ENCODE measurements at regions not wholly inside any gene's neighbourhood (a gene's known extent, or its start where the extent isn't known, plus 50 kb on each side); places are given as distances from the start of the nearest gene placed in this dataset.

DNA sequence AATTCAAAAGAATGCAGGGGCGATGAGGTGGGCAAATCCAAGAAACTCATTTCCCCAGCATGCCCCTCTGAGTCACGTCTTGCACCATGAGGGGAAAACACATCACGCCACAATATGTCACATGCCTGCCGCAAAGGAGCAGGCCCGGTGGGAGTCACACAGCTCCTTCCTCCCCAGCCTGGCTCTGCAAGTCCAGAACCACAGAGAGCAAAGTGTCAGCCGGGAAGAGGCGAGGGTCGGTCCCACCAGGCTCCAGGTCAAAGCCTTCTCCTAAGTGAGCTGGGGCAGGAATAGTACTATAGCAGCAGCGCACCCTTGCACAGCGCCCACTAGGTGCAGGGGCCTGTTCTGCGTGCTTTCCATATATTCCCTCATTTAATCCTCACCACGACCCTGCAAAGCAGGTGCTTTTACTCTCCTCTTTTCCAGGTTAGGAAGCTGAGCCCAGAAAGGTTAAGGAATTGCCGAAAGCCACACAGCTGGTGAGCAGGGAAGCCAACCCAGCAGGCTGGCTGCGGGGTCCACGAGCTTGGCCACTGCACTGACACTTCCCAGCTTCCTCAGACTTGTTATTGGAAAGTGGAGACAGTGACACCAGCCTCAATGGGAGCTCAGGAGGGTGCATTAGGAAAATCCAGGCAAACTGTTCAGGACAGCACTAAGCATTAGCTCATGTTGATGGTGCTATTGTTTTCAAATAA lies 94.0 kb upstream of the ZMIZ1 start (continued):
- TF ChIP-seq SP1 (IDR thresholded peaks at IDR 0.05; ENCODE audit: low read depth) (no peak), ZFX (IDR thresholded peaks at IDR 0.05) (no peak)

DNA sequence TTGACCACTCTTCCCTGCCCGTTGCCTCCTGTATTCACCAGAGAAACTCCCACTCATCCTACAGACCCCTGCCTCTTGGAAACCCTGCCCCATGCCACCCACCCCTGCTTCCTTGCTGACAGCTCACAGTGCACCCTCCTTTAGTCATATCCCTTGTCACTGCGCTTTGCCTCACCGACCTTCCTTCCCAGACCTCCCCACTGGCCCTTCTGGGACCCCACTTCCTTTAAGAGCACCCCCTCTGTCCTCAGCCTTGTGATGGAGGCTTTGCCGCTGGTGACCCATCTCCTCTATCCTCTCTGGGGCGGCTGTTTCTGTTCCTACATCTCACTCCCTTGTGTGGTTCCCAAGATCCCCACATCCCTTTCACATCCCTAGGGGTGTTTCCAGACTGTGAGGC lies 92.8 kb upstream of the ZMIZ1 start:
- TF ChIP-seq YY1 (IDR thresholded peaks at IDR 0.05; ENCODE audit: extremely low read depth, insufficient replicate concordance, low read depth, low read length) = no peak
- no peak for TF ChIP-seq EZH2phosphoT487 (IDR thresholded peaks at IDR 0.05; ENCODE audit: borderline replicate concordance)
- no peak for TF ChIP-seq FOSL1 (IDR thresholded peaks at IDR 0.05; ENCODE audit: low read depth)
- TF ChIP-seq, protein P1, sequence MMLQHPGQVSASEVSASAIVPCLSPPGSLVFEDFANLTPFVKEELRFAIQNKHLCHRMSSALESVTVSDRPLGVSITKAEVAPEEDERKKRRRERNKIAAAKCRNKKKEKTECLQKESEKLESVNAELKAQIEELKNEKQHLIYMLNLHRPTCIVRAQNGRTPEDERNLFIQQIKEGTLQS (IDR thresholded peaks at IDR 0.05) = no peak
- TF ChIP-seq EGR1 (IDR thresholded peaks at IDR 0.05; ENCODE audit: low read depth) = no peak
- TF ChIP-seq RAD21 (IDR thresholded peaks at IDR 0.05; ENCODE audit: low read depth) = no peak
- no peak for TF ChIP-seq POLR2A (IDR thresholded peaks at IDR 0.05; ENCODE audit: borderline replicate concordance, extremely low read depth, insufficient read depth, insufficient read length)
- Histone ChIP-seq H3K4me2 (ENCODE audit: low read length) (no peak overlapping the region), H2AFZ (ENCODE audit: low read depth, low read length, poor library complexity, severe bottlenecking) (no peak overlapping the region), H3K36me3 (ENCODE audit: control insufficient read depth in 1 of 2, insufficient read depth in 2 of 2, low read length in 2 of 2) (no peaks in the 10 kb centered on the region), H3K4me1 (ENCODE audit: control insufficient read depth in 1 of 2, insufficient read depth in 2 of 2, low read length in 2 of 2) (peaks cover 30 to 48% of the 10 kb centered on the region in 2 experiments), H3K27me3 (ENCODE audit: insufficient read depth, low read length) (no peaks in the 10 kb centered on the region), H4K20me1 (ENCODE audit: insufficient read depth) (no peaks in the 10 kb centered on the region), H3K4me3 (replicated peaks in 1 of 2; ENCODE audit: low read depth in 1 of 2, low read length in 2 of 2) (no peak overlapping the region), H3K27ac (ENCODE audit: low read depth, low read length) (no peak overlapping the region), H3K9me3 (ENCODE audit: control insufficient read depth in 1 of 2, insufficient read depth in 1 of 2, low read depth in 1 of 2, low read length in 2 of 2) (no peaks in the 10 kb centered on the region), H3K9ac (ENCODE audit: low read length) (no peak overlapping the region), H3K79me2 (ENCODE audit: insufficient read depth, low read length) (no peaks in the 10 kb centered on the region), H3K9me2 (ENCODE audit: insufficient read depth) (no peaks in the 10 kb centered on the region)
- intact Hi-C loops (cut with micrococcal nuclease) = loop anchor here (2.0 kb wide), 1 partner anchor 93 kb away; the partner anchor contains the start of gene ZMIZ1
- no peak for ATAC-seq
- CTCF ChIA-PET = no interaction called here
- DNase-seq (ENCODE audit: low read depth, low spot score) = no peak
- POLR2A ChIA-PET = interaction anchor here (1.2 kb wide), 1 partner anchor 12 kb away, joined by 4 read pairs; no protein-coding TSS in a partner anchor
- RAD21 ChIA-PET (ENCODE audit: low non-redundant PET in 1 of 2, low total read pairs in 2 of 2, uncharacterized antibody in 2 of 2, unreplicated experiment in 2 of 2) = no interaction called here
- BruUV-seq (replicated peaks) = no TSS peak

Measured in HCT116 (cell line).